Tibial nerve (tissue), 4 donors: ENCODE measurements at regions not wholly inside any gene's neighbourhood (a gene's known extent, or its start where the extent isn't known, plus 50 kb on each side); places are given as distances from the start of the nearest gene placed in this dataset.
"Not testable (repeated sequence)": the region's sequence is repeated elsewhere in the genome, so short reads cannot be mapped to it uniquely, and the experiment has no call there.

Source experiments
- CTCF ChIP-seq, 5 experiments: fragments of 200-600 bp in 3 of 5; fragments of 450-650 bp in 2 of 5; sonication (generic) in 3 of 5; IDR thresholded peaks; one replicate each; pipeline ENCODE4 v1.5.1; 2016 to 2019; ENCODE audit warnings: antibody characterized with exemption in 5 of 5, mild to moderate bottlenecking in 3 of 5, moderate library complexity in 2 of 5
- EP300 ChIP-seq, 2 donors: sonication (generic); formaldehyde crosslinking; IDR thresholded peaks; one replicate each; pipeline ENCODE4 v1.6.1; 2017; ENCODE audit warnings: antibody characterized with exemption in 2 of 2, mild to moderate bottlenecking in 1 of 2
- POLR2A ChIP-seq, 2 donors: fragments of 450-650 bp; IDR thresholded peaks; one replicate each; pipeline ENCODE4 v1.6.1; 2017; ENCODE audit warnings: antibody characterized with exemption in 2 of 2, mild to moderate bottlenecking in 2 of 2, moderate library complexity in 2 of 2

GRCh38 chr14:21894898-21895194 is 221.2 kb upstream of the OR4E1 start:
- not testable (repeated sequence) for TF ChIP-seq POLR2A, CTCF, EP300 (IDR thresholded peaks at IDR 0.05)
